ENCODE measurements at regions not wholly inside any gene's neighbourhood (a gene's known extent, or its start where the extent isn't known, plus 50 kb on each side); places are given as distances from the start of the nearest gene placed in this dataset.

- H3K27me3 ChIP-seq (ENCODE audit: control insufficient read depth, insufficient read depth, low read length) = no peaks in the 10 kb centered on the region
- no peaks in the 10 kb centered on the region for H3K9me3 ChIP-seq (ENCODE audit: control insufficient read depth, insufficient read depth, low read length)
- H3K27ac ChIP-seq (ENCODE audit: low read depth, low read length) = no peak overlapping the region
- no peaks in the 10 kb centered on the region for H3K36me3 ChIP-seq (ENCODE audit: control insufficient read depth, insufficient read depth, low read length)
- no peaks in the 10 kb centered on the region for H3K4me1 ChIP-seq (ENCODE audit: control insufficient read depth, insufficient read depth, low read length)
- H3K4me3 ChIP-seq (ENCODE audit: low read depth, low read length) = no peak overlapping the region
- no peak for DNase-seq (ENCODE audit: low read depth in 4 of 6, low spot score in 6 of 6)
- WGBS (ENCODE audit: insufficient coverage) = 73% methylated on average over 2 of the region's 14 CpGs
Measured at GRCh38 chr13:97648171-97648880, 214.4 kb downstream of the RAP2A start.

DNA sequence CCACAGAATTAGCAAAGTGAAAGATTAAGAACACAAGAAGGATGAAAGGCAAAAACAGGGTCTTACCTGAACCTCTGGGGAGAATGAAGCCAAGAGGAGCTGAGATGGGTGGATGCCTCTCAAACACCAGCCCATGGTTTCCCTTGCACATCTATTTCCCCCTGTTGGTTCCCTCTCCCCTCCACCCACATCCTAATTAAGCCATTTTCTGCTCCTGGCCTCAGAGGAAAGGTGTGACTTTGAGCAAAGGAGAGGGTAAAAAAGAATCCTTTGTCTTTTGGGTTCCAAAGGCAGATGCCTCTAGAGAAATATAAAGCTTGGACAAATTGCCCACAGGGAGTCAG lies 214.9 kb downstream of the RAP2A start:
- Histone ChIP-seq H3K36me3 (ENCODE audit: control insufficient read depth, insufficient read depth, low read length) (no peaks in the 10 kb centered on the region), H3K27ac (ENCODE audit: low read depth, low read length) (no peak overlapping the region), H3K4me3 (ENCODE audit: low read depth, low read length) (no peak overlapping the region), H3K9me3 (ENCODE audit: control insufficient read depth, insufficient read depth, low read length) (no peaks in the 10 kb centered on the region), H3K4me1 (ENCODE audit: control insufficient read depth, insufficient read depth, low read length) (no peaks in the 10 kb centered on the region), H3K27me3 (ENCODE audit: control insufficient read depth, insufficient read depth, low read length) (no peaks in the 10 kb centered on the region)
- no peak for DNase-seq (ENCODE audit: low read depth in 4 of 6, low spot score in 6 of 6)

DNA sequence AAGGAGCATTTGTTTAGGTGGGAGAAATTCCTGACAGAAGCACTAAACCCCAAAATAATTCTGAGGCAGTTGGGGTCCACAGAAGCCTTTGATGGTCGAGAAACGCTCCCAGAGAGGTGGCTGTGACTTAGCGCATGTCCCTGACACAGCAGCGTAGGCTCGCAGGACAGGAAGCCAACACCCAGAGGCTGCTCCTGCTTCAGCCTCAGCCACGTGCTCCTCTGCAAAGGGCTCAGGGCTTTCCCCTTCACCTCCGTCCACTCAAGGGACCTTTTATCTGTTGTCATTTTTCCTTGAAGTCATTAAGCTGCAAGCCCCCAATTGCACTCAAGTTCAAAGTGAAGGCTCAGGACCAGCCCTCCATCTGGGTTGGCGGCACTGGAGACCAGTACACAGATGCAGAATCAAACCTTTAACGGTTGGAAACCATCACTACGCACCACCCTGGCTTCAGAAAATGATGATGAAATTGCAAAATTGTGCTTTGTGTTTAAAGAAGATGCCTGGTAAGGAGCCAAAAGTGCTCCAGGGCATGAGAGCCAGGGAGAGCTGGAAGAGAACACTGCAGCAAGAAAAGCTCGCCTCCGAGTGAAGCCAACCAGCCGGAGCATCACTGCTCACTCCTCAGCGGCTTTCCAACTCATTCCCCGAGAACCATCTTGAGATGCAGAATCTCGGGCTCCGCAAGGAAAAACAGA lies 219.6 kb downstream of the RAP2A start:
- Histone ChIP-seq H3K4me3 (ENCODE audit: low read depth, low read length) (no peak overlapping the region), H3K4me1 (ENCODE audit: control insufficient read depth, insufficient read depth, low read length) (no peaks in the 10 kb centered on the region), H3K9me3 (ENCODE audit: control insufficient read depth, insufficient read depth, low read length) (no peaks in the 10 kb centered on the region), H3K27ac (ENCODE audit: low read depth, low read length) (no peak overlapping the region), H3K36me3 (ENCODE audit: control insufficient read depth, insufficient read depth, low read length) (no peaks in the 10 kb centered on the region), H3K27me3 (ENCODE audit: control insufficient read depth, insufficient read depth, low read length) (no peaks in the 10 kb centered on the region)
- WGBS (ENCODE audit: insufficient coverage) = 89% methylated on average over 15 of the region's 17 CpGs
- peak in 2 of 6 donors; percentile 55 to 61 for DNase-seq (ENCODE audit: low read depth in 4 of 6, low spot score in 6 of 6)

GRCh38 chr13:97654236-97654635 lies 220.3 kb downstream of the RAP2A start:
- no CpG with 5 or more reads among the region's 5 CpGs for WGBS (ENCODE audit: insufficient coverage)
- peaks cover under 1% of the 10 kb centered on the region for H3K4me1 ChIP-seq (ENCODE audit: control insufficient read depth, insufficient read depth, low read length)
- no peak overlapping the region for H3K27ac ChIP-seq (ENCODE audit: low read depth, low read length)
- no peaks in the 10 kb centered on the region for H3K27me3 ChIP-seq (ENCODE audit: control insufficient read depth, insufficient read depth, low read length)
- no peak for DNase-seq (ENCODE audit: low read depth in 4 of 6, low spot score in 6 of 6)
- no peaks in the 10 kb centered on the region for H3K9me3 ChIP-seq (ENCODE audit: control insufficient read depth, insufficient read depth, low read length)
- no peaks in the 10 kb centered on the region for H3K36me3 ChIP-seq (ENCODE audit: control insufficient read depth, insufficient read depth, low read length)
- H3K4me3 ChIP-seq (ENCODE audit: low read depth, low read length) = no peak overlapping the region

- no peak for DNase-seq (ENCODE audit: low read depth in 4 of 6, low spot score in 6 of 6)
- no peak overlapping the region for H3K4me3 ChIP-seq (ENCODE audit: low read depth, low read length)
- no peaks in the 10 kb centered on the region for H3K9me3 ChIP-seq (ENCODE audit: control insufficient read depth, insufficient read depth, low read length)
- H3K4me1 ChIP-seq (ENCODE audit: control insufficient read depth, insufficient read depth, low read length) = peaks cover 2% of the 10 kb centered on the region
- H3K27me3 ChIP-seq (ENCODE audit: control insufficient read depth, insufficient read depth, low read length) = no peaks in the 10 kb centered on the region
- no peak overlapping the region for H3K27ac ChIP-seq (ENCODE audit: low read depth, low read length)
- H3K36me3 ChIP-seq (ENCODE audit: control insufficient read depth, insufficient read depth, low read length) = no peaks in the 10 kb centered on the region
Measured at GRCh38 chr13:97658556-97658955, 224.6 kb downstream of the RAP2A start.

GRCh38 chr13:97659602-97660001 lies 225.6 kb downstream of the RAP2A start:
- Histone ChIP-seq H3K4me1 (ENCODE audit: control insufficient read depth, insufficient read depth, low read length) (peaks cover 2% of the 10 kb centered on the region), H3K27ac (ENCODE audit: low read depth, low read length) (no peak overlapping the region), H3K9me3 (ENCODE audit: control insufficient read depth, insufficient read depth, low read length) (no peaks in the 10 kb centered on the region), H3K4me3 (ENCODE audit: low read depth, low read length) (no peak overlapping the region), H3K27me3 (ENCODE audit: control insufficient read depth, insufficient read depth, low read length) (no peaks in the 10 kb centered on the region), H3K36me3 (ENCODE audit: control insufficient read depth, insufficient read depth, low read length) (no peaks in the 10 kb centered on the region)
- 30% methylated on average over 2 of the region's 4 CpGs for WGBS (ENCODE audit: insufficient coverage)
- DNase-seq (ENCODE audit: low read depth in 4 of 6, low spot score in 6 of 6) = peak in 3 of 6 donors; percentile 6 to 74 (median 40)

- no peaks in the 10 kb centered on the region for H3K36me3 ChIP-seq (ENCODE audit: control insufficient read depth, insufficient read depth, low read length)
- WGBS (ENCODE audit: insufficient coverage) = 74% methylated on average over 6 of the region's 11 CpGs
- H3K4me1 ChIP-seq (ENCODE audit: control insufficient read depth, insufficient read depth, low read length) = peaks cover 2% of the 10 kb centered on the region
- no peaks in the 10 kb centered on the region for H3K27me3 ChIP-seq (ENCODE audit: control insufficient read depth, insufficient read depth, low read length)
- H3K4me3 ChIP-seq (ENCODE audit: low read depth, low read length) = no peak overlapping the region
- peak in 1 of 6 donors; percentile 53 for DNase-seq (ENCODE audit: low read depth in 4 of 6, low spot score in 6 of 6)
- no peaks in the 10 kb centered on the region for H3K9me3 ChIP-seq (ENCODE audit: control insufficient read depth, insufficient read depth, low read length)
- H3K27ac ChIP-seq (ENCODE audit: low read depth, low read length) = no peak overlapping the region
Measured at GRCh38 chr13:97660594-97661260, 226.8 kb downstream of the RAP2A start.

GRCh38 chr13:97686594-97686993 lies 252.6 kb downstream of the RAP2A start:
- Histone ChIP-seq H3K36me3 (ENCODE audit: control insufficient read depth, insufficient read depth, low read length) (no peaks in the 10 kb centered on the region), H3K4me1 (ENCODE audit: control insufficient read depth, insufficient read depth, low read length) (no peaks in the 10 kb centered on the region), H3K27ac (ENCODE audit: low read depth, low read length) (no peak overlapping the region), H3K9me3 (ENCODE audit: control insufficient read depth, insufficient read depth, low read length) (no peaks in the 10 kb centered on the region), H3K4me3 (ENCODE audit: low read depth, low read length) (no peak overlapping the region), H3K27me3 (ENCODE audit: control insufficient read depth, insufficient read depth, low read length) (no peaks in the 10 kb centered on the region)
- WGBS (ENCODE audit: insufficient coverage) = 100% methylated on average over 4 of the region's 6 CpGs
- peak in 1 of 6 donors; percentile 53 for DNase-seq (ENCODE audit: low read depth in 4 of 6, low spot score in 6 of 6)

DNA sequence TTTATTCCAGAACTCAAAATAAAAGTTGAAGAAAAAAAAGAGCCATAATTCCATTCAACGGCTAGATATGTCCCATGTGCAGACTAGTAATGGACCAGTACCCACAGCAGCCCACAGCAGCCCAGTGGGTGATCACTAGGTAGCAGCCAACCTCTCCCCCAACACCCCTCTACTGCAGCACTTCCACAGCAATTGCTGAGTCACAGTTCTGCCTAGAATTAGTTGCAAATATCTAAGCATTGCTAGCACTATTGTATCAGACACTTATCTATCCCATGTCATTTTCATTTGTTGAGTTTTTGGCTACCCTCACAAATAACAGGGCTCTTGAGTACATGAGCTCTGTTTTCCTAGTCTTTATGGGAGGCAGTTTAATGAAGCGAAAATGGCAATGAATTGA lies 258.7 kb downstream of the RAP2A start:
- 33% methylated on average over 1 of the region's 2 CpGs for WGBS (ENCODE audit: insufficient coverage)
- no peaks in the 10 kb centered on the region for H3K36me3 ChIP-seq (ENCODE audit: control insufficient read depth, insufficient read depth, low read length)

GRCh38 chr13:97695684-97696083 lies 257.8 kb upstream of the IPO5 start:
- no peaks in the 10 kb centered on the region for H3K27me3 ChIP-seq (ENCODE audit: control insufficient read depth, insufficient read depth, low read length)
- H3K27ac ChIP-seq (ENCODE audit: low read depth, low read length) = no peak overlapping the region
- H3K4me3 ChIP-seq (ENCODE audit: low read depth, low read length) = no peak overlapping the region
- no peaks in the 10 kb centered on the region for H3K9me3 ChIP-seq (ENCODE audit: control insufficient read depth, insufficient read depth, low read length)
- no peaks in the 10 kb centered on the region for H3K4me1 ChIP-seq (ENCODE audit: control insufficient read depth, insufficient read depth, low read length)
- DNase-seq (ENCODE audit: low read depth in 4 of 6, low spot score in 6 of 6) = no peak
- no peaks in the 10 kb centered on the region for H3K36me3 ChIP-seq (ENCODE audit: control insufficient read depth, insufficient read depth, low read length)
- no CpG with 5 or more reads among the region's 6 CpGs for WGBS (ENCODE audit: insufficient coverage)

More for the DNA sequence above, 258.7 kb downstream of the RAP2A start:
- Histone ChIP-seq H3K27me3 (ENCODE audit: control insufficient read depth, insufficient read depth, low read length) (no peaks in the 10 kb centered on the region), H3K9me3 (ENCODE audit: control insufficient read depth, insufficient read depth, low read length) (no peaks in the 10 kb centered on the region), H3K4me3 (ENCODE audit: low read depth, low read length) (no peak overlapping the region), H3K27ac (ENCODE audit: low read depth, low read length) (no peak overlapping the region), H3K4me1 (ENCODE audit: control insufficient read depth, insufficient read depth, low read length) (no peaks in the 10 kb centered on the region)
- DNase-seq (ENCODE audit: low read depth in 4 of 6, low spot score in 6 of 6) = no peak

Data from spinal cord (tissue), 9 donors.